Gastroesophageal sphincter (tissue), 3 donors: ENCODE measurements at regions not wholly inside any gene's neighbourhood (a gene's known extent, or its start where the extent isn't known, plus 50 kb on each side); places are given as distances from the start of the nearest gene placed in this dataset.

Experiments used
- CTCF ChIP-seq, 4 experiments: fragments of 200-600 bp in 2 of 4; fragments of 450-650 bp in 2 of 4; sonication (generic) in 1 of 4; IDR thresholded peaks; one replicate each; pipeline ENCODE4 v1.5.1; 2017 to 2019; ENCODE audit warnings: antibody characterized with exemption in 4 of 4, mild to moderate bottlenecking in 2 of 4, moderate library complexity in 2 of 4
- POLR2A ChIP-seq, 2 donors: fragments of 450-650 bp; IDR thresholded peaks; one replicate each; pipeline ENCODE4 v1.6.1; 2017; ENCODE audit warnings: antibody characterized with exemption in 2 of 2, mild to moderate bottlenecking in 2 of 2, moderate library complexity in 1 of 2

GRCh38 chr11:92401520-92401919, 176.9 kb downstream of the FAT3 start:
- TF ChIP-seq CTCF (IDR thresholded peaks at IDR 0.05) (no peak), POLR2A (IDR thresholded peaks at IDR 0.05) (no peak)
